GM23248 (cell line): ENCODE measurements at regions not wholly inside any gene's neighbourhood (a gene's known extent, or its start where the extent isn't known, plus 50 kb on each side); places are given as distances from the start of the nearest gene placed in this dataset.
"Not testable (repeated sequence)": the region's sequence is repeated elsewhere in the genome, so short reads cannot be mapped to it uniquely, and the experiment has no call there.

ENCODE experiments used
- DNase-seq: peaks from one replicate; pipeline ENCODE4 v3.0.0-alpha.2; 2015
- H2AFZ ChIP-seq: fragments of 200-600 bp; sonication (generic); 2 replicates; pipeline ENCODE4 v1.6.1; 2016; ENCODE audit warnings: antibody characterized with exemption
- H3F3A ChIP-seq: fragments of 200-600 bp; sonication (generic); 2 replicates; pipeline ENCODE4 v1.6.1; 2016; ENCODE audit warnings: mild to moderate bottlenecking, antibody characterized with exemption, mixed run types; ENCODE audit not compliant: insufficient read depth
- H3K27ac ChIP-seq: fragments of 200-600 bp; sonication (generic); 2 replicates; pipeline ENCODE4 v1.5.1; 2016; ENCODE audit warnings: mild to moderate bottlenecking
- H3K27me3 ChIP-seq: fragments of 200-600 bp; sonication (generic); replicated peaks from 2 replicates; pipeline ENCODE4 v1.6.1; 2016; ENCODE audit warnings: mild to moderate bottlenecking; ENCODE audit not compliant: insufficient read depth
- H3K36me3 ChIP-seq: fragments of 200-600 bp; sonication (generic); 2 replicates; pipeline ENCODE4 v1.6.1; 2016; ENCODE audit warnings: low read depth, mild to moderate bottlenecking
- H3K4me1 ChIP-seq: fragments of 200-600 bp; sonication (generic); 2 replicates; pipeline ENCODE4 v1.6.1; 2016; ENCODE audit warnings: mild to moderate bottlenecking; ENCODE audit not compliant: insufficient read depth
- H3K4me2 ChIP-seq: fragments of 200-600 bp; sonication (generic); one replicate; pipeline ENCODE4 v1.6.1; 2016; ENCODE audit warnings: mild to moderate bottlenecking; ENCODE audit not compliant: unreplicated experiment
- H3K4me3 ChIP-seq: fragments of 200-600 bp; sonication (generic); 2 replicates; pipeline ENCODE4 v1.5.1; 2016; ENCODE audit warnings: mild to moderate bottlenecking
- H3K79me2 ChIP-seq: fragments of 200-600 bp; sonication (generic); 2 replicates; pipeline ENCODE4 v1.6.1; 2016; ENCODE audit warnings: mild to moderate bottlenecking; ENCODE audit not compliant: insufficient read depth
- H3K9ac ChIP-seq: fragments of 200-600 bp; sonication (generic); 2 replicates; pipeline ENCODE4 v1.6.1; 2016; ENCODE audit warnings: mild to moderate bottlenecking
- H3K9me2 ChIP-seq: fragments of 200-600 bp; sonication (generic); 2 replicates; pipeline ENCODE4 v1.6.1; 2016; ENCODE audit warnings: mixed run types, mild to moderate bottlenecking, moderate library complexity; ENCODE audit not compliant: insufficient read depth
- H3K9me3 ChIP-seq: fragments of 200-600 bp; sonication (generic); one replicate; pipeline ENCODE4 v1.6.1; 2017; ENCODE audit warnings: low read depth
- H4K20me1 ChIP-seq: fragments of 200-600 bp; sonication (generic); 2 replicates; pipeline ENCODE4 v1.6.0; 2016; ENCODE audit not compliant: insufficient read depth
- EZH2 ChIP-seq: fragments of 200-600 bp; sonication (generic); IDR thresholded peaks from 2 replicates; pipeline ENCODE4 v1.6.1; 2018; ENCODE audit warnings: antibody characterized with exemption, mild to moderate bottlenecking; ENCODE audit not compliant: insufficient read depth, poor library complexity, severe bottlenecking
- EZH2phosphoT487 ChIP-seq: fragments of 200-600 bp; sonication (generic); IDR thresholded peaks from 2 replicates; pipeline ENCODE4 v1.6.1; 2018; ENCODE audit warnings: antibody characterized with exemption, moderate library complexity, mild to moderate bottlenecking, low read depth; ENCODE audit not compliant: insufficient read depth
- WGBS, 2 experiments: methylation state at CpG; one replicate each; pipeline ENCODE4 v1.1.6; 2015 to 2017; ENCODE audit warnings: low lambda C conversion rate in 2 of 2, low coverage in 1 of 2; ENCODE audit errors: missing lambda C conversion rate in 2 of 2; 5-methylcytosine and 5-hydroxymethylcytosine counted together
- in situ Hi-C: fragments of 300-500 bp; cut with MboI; formaldehyde crosslinking; loops from 2 replicates; pipeline ENCODE4 v1.15.0; 2020

GRCh38 chr3:177353140-177353539, 155.9 kb upstream of the TBL1XR1 start:
- H3F3A ChIP-seq = peaks cover 13% of the 10 kb centered on the region
- H3K9ac ChIP-seq = no peak overlapping the region
- no peaks in the 10 kb centered on the region for H3K36me3 ChIP-seq
- H3K4me2 ChIP-seq = no peak overlapping the region
- H3K4me1 ChIP-seq = peaks cover 15% of the 10 kb centered on the region
- no peaks in the 10 kb centered on the region for H3K9me3 ChIP-seq
- 92 to 95% methylated on average over 8 of the region's 8 CpGs for WGBS, 2 experiments
- no peaks in the 10 kb centered on the region for H3K79me2 ChIP-seq
- H3K4me3 ChIP-seq = no peak overlapping the region
- TF ChIP-seq EZH2 (no peak), EZH2phosphoT487 (no peak)
- no peak overlapping the region for H2AFZ ChIP-seq
- H3K27me3 ChIP-seq = no peaks in the 10 kb centered on the region
- no peaks in the 10 kb centered on the region for H3K9me2 ChIP-seq
- DNase-seq = no peak
- in situ Hi-C loops = loop anchor here (10.0 to 25.0 kb wide), 2 partner anchors 158 to 291 kb away; partner anchors contain the start of gene TBL1XR1
- no peaks in the 10 kb centered on the region for H4K20me1 ChIP-seq
- H3K27ac ChIP-seq = no peak overlapping the region

- not testable (repeated sequence) for H3K4me2 ChIP-seq, H3K27me3 ChIP-seq, H3K36me3 ChIP-seq, H2AFZ ChIP-seq, H3K9me3 ChIP-seq, H3K4me3 ChIP-seq, H3K9ac ChIP-seq, H3K9me2 ChIP-seq, H4K20me1 ChIP-seq, H3K27ac ChIP-seq, H3K79me2 ChIP-seq, DNase-seq
- in situ Hi-C loops = loop anchor here (10.0 to 25.0 kb wide), 2 partner anchors 159 to 292 kb away; partner anchors contain the start of gene TBL1XR1
- Histone ChIP-seq H3F3A (peaks cover 15% of the 10 kb centered on the region), H3K4me1 (peaks cover 22% of the 10 kb centered on the region)
- 87 to 91% methylated on average over 3 of the region's 3 CpGs for WGBS, 2 experiments
These were observed 156.6 kb upstream of the TBL1XR1 start for GRCh38 chr3:177353879-177354278.

GRCh38 chr3:177354466-177354865, 157.2 kb upstream of the TBL1XR1 start:
- no peaks in the 10 kb centered on the region for H3K9me3 ChIP-seq
- no peaks in the 10 kb centered on the region for H3K36me3 ChIP-seq
- in situ Hi-C loops = loop anchor here (10.0 to 25.0 kb wide), 2 partner anchors 160 to 292 kb away; partner anchors contain the start of gene TBL1XR1
- H2AFZ ChIP-seq = no peak overlapping the region
- no peak overlapping the region for H3K27ac ChIP-seq
- no peaks in the 10 kb centered on the region for H3K79me2 ChIP-seq
- H4K20me1 ChIP-seq = no peaks in the 10 kb centered on the region
- no peaks in the 10 kb centered on the region for H3K9me2 ChIP-seq
- H3K27me3 ChIP-seq = no peaks in the 10 kb centered on the region
- H3K4me2 ChIP-seq = no peak overlapping the region
- H3K9ac ChIP-seq = no peak overlapping the region
- DNase-seq = no peak
- TF ChIP-seq EZH2phosphoT487 = no peak
- TF ChIP-seq EZH2 = no peak
- H3K4me3 ChIP-seq = no peak overlapping the region
- H3F3A ChIP-seq = peaks cover 15% of the 10 kb centered on the region
- peaks cover 24% of the 10 kb centered on the region for H3K4me1 ChIP-seq
- WGBS, 2 experiments = 96 to 98% methylated on average over 4 of the region's 4 CpGs

- Histone ChIP-seq H3K4me3 (no peak overlapping the region), H3F3A (peaks cover 22% of the 10 kb centered on the region), H3K9me2 (no peaks in the 10 kb centered on the region), H3K9me3 (no peaks in the 10 kb centered on the region), H4K20me1 (no peaks in the 10 kb centered on the region), H3K4me1 (peaks cover 34% of the 10 kb centered on the region), H2AFZ (no peak overlapping the region), H3K9ac (no peak overlapping the region), H3K36me3 (no peaks in the 10 kb centered on the region), H3K4me2 (no peak overlapping the region), H3K79me2 (no peaks in the 10 kb centered on the region), H3K27ac (no peak overlapping the region), H3K27me3 (no peaks in the 10 kb centered on the region)
- DNase-seq = no peak
- 95 to 97% methylated on average over 3 of the region's 3 CpGs for WGBS, 2 experiments
- in situ Hi-C loops = loop anchor here (10.0 to 25.0 kb wide), 2 partner anchors 161 to 294 kb away; partner anchors contain the start of gene TBL1XR1
- TF ChIP-seq EZH2phosphoT487 (no peak), EZH2 (no peak)
These were observed 158.8 kb upstream of the TBL1XR1 start for GRCh38 chr3:177356113-177356512.

- no peaks in the 10 kb centered on the region for H3K9me3 ChIP-seq
- no peak for DNase-seq
- H3F3A ChIP-seq = peaks cover 22% of the 10 kb centered on the region
- TF ChIP-seq EZH2 = no peak
- TF ChIP-seq EZH2phosphoT487 = no peak
- in situ Hi-C loops = loop anchor here (10.0 to 25.0 kb wide), 2 partner anchors 162 to 295 kb away; partner anchors contain the start of gene TBL1XR1
- H3K9me2 ChIP-seq = no peaks in the 10 kb centered on the region
- H4K20me1 ChIP-seq = no peaks in the 10 kb centered on the region
- no peaks in the 10 kb centered on the region for H3K36me3 ChIP-seq
- H3K4me2 ChIP-seq = peak overlapping the region; percentile 74
- H3K27ac ChIP-seq = peak overlapping the region; percentile 75
- no peaks in the 10 kb centered on the region for H3K27me3 ChIP-seq
- H3K79me2 ChIP-seq = no peaks in the 10 kb centered on the region
- H3K4me3 ChIP-seq = peak overlapping the region; percentile 50; the same call in 1 of the 2 replicates
- H2AFZ ChIP-seq = peak overlapping the region; percentile 75
- H3K4me1 ChIP-seq = peaks cover 34% of the 10 kb centered on the region
- peak overlapping the region; percentile 67; the same call in 1 of the 2 replicates for H3K9ac ChIP-seq
These were observed 159.7 kb upstream of the TBL1XR1 start for GRCh38 chr3:177356952-177357351.
